ENCODE measurements at regions not wholly inside any gene's neighbourhood (a gene's known extent, or its start where the extent isn't known, plus 50 kb on each side); places are given as distances from the start of the nearest gene placed in this dataset.
A peak's percentile ranks its signal among the peaks of the same experiment; 100 is the strongest.

DNA sequence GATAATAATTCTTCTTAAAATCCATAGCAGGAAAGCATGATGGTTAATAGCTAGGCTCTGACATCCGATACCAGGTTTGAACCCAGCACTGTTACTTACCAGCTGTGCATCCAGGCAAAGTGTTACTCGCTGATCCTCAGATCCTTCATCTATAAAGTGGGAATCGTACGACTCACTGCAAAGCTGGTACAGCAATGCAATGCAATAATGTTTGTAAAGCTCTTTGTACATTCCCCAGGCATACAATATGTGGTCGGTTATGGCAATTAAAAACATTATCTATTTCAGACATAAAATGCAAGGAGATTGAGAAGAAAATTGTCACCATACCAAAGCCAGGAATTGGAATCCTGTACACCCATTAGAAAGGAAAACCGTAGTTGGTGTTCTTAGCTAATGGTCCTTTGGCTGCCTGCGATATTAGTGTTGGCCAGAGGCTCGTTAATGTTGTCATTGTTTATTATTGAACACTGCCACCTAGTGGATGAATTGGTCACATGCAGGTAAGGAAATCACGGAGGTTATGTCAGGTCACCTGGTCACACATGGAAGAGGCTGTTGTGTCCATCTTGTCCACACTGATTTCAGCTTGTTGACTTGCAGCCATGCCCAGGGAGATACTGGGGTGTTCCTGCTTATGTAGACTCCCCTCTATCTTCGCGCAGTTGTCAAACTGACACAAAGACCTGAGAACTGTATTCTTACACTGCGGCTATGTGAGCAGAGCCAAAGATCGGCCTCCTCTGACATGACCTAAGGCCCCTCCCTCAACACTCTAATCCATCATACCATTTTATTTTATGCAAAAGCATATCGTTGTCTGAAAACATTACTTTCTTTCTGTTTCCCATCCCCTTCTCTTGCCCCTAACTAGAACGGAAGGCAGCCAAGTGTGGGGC is 87.5 kb upstream of the PPP2R2B start:
- WGBS (ENCODE audit: missing lambda C conversion rate): 26% methylated on average over 15 of the region's 15 CpGs
- Histone ChIP-seq H3K4me1 (no peaks in the 10 kb centered on the region), H3K4me3 (no peak overlapping the region), H3K4me2 (no peak overlapping the region), H3K27ac (no peak overlapping the region), H3K9me3 (no peaks in the 10 kb centered on the region)
- TF ChIP-seq JUN (IDR thresholded peaks at IDR 0.05): no peak
- no peak for TF ChIP-seq CHD2 (IDR thresholded peaks at IDR 0.05; ENCODE audit: low read length, partially characterized antibody)
- TF ChIP-seq CEBPB (IDR thresholded peaks at IDR 0.05): no peak
- TF ChIP-seq CBX8 (IDR thresholded peaks at IDR 0.05): no peak
- no peak for TF ChIP-seq KDM5A (IDR thresholded peaks at IDR 0.05)
- no peak for TF ChIP-seq EHMT2 (IDR thresholded peaks at IDR 0.05; ENCODE audit: low read depth)
- TF ChIP-seq, protein P1, sequence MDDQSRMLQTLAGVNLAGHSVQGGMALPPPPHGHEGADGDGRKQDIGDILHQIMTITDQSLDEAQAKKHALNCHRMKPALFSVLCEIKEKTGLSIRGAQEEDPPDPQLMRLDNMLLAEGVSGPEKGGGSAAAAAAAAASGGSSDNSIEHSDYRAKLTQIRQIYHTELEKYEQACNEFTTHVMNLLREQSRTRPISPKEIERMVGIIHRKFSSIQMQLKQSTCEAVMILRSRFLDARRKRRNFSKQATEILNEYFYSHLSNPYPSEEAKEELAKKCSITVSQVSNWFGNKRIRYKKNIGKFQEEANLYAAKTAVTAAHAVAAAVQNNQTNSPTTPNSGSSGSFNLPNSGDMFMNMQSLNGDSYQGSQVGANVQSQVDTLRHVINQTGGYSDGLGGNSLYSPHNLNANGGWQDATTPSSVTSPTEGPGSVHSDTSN (IDR thresholded peaks at IDR 0.05): no peak
- TF ChIP-seq ZC3H11A (IDR thresholded peaks at IDR 0.05): no peak
- no peak for TF ChIP-seq MYC (IDR thresholded peaks at IDR 0.05; ENCODE audit: borderline replicate concordance, low read length)
- TF ChIP-seq ESRRA (IDR thresholded peaks at IDR 0.05; ENCODE audit: borderline replicate concordance, low read length): no peak
- peak; percentile 88 for TF ChIP-seq SMC3 (IDR thresholded peaks at IDR 0.05)
- peak; percentile 88 to 89 for TF ChIP-seq RAD21 (conservative IDR thresholded peaks at IDR 0.05 in 1 of 2, IDR thresholded peaks at IDR 0.05 in 1 of 2)
- TF ChIP-seq ZFP36 (IDR thresholded peaks at IDR 0.05; ENCODE audit: borderline replicate concordance, partially characterized antibody): no peak
- no peak for TF ChIP-seq RFX5 (IDR thresholded peaks at IDR 0.05)
- TF ChIP-seq, protein P2, sequence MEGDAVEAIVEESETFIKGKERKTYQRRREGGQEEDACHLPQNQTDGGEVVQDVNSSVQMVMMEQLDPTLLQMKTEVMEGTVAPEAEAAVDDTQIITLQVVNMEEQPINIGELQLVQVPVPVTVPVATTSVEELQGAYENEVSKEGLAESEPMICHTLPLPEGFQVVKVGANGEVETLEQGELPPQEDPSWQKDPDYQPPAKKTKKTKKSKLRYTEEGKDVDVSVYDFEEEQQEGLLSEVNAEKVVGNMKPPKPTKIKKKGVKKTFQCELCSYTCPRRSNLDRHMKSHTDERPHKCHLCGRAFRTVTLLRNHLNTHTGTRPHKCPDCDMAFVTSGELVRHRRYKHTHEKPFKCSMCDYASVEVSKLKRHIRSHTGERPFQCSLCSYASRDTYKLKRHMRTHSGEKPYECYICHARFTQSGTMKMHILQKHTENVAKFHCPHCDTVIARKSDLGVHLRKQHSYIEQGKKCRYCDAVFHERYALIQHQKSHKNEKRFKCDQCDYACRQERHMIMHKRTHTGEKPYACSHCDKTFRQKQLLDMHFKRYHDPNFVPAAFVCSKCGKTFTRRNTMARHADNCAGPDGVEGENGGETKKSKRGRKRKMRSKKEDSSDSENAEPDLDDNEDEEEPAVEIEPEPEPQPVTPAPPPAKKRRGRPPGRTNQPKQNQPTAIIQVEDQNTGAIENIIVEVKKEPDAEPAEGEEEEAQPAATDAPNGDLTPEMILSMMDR (IDR thresholded peaks at IDR 0.05): peak; percentile 86
- no peak for TF ChIP-seq EP300 (IDR thresholded peaks at IDR 0.05)
- TF ChIP-seq NPAS2 (CRISPR knock-in tag; IDR thresholded peaks at IDR 0.05; ENCODE audit: borderline replicate concordance): no peak
- no peak for TF ChIP-seq HOXB13 (CRISPR knock-in tag; IDR thresholded peaks at IDR 0.05; ENCODE audit: low read depth)
- no peak for TF ChIP-seq GATA3 (IDR thresholded peaks at IDR 0.05; ENCODE audit: borderline replicate concordance)
- TF ChIP-seq MAFK (IDR thresholded peaks at IDR 0.05; ENCODE audit: partially characterized antibody): no peak
- TF ChIP-seq, protein P3, sequence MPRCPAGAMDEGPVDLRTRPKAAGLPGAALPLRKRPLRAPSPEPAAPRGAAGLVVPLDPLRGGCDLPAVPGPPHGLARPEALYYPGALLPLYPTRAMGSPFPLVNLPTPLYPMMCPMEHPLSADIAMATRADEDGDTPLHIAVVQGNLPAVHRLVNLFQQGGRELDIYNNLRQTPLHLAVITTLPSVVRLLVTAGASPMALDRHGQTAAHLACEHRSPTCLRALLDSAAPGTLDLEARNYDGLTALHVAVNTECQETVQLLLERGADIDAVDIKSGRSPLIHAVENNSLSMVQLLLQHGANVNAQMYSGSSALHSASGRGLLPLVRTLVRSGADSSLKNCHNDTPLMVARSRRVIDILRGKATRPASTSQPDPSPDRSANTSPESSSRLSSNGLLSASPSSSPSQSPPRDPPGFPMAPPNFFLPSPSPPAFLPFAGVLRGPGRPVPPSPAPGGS (IDR thresholded peaks at IDR 0.05): no peak
- TF ChIP-seq HEYL (CRISPR knock-in tag; IDR thresholded peaks at IDR 0.05): no peak
- no peak for TF ChIP-seq SREBF2 (IDR thresholded peaks at IDR 0.05)
- TF ChIP-seq, protein P4, sequence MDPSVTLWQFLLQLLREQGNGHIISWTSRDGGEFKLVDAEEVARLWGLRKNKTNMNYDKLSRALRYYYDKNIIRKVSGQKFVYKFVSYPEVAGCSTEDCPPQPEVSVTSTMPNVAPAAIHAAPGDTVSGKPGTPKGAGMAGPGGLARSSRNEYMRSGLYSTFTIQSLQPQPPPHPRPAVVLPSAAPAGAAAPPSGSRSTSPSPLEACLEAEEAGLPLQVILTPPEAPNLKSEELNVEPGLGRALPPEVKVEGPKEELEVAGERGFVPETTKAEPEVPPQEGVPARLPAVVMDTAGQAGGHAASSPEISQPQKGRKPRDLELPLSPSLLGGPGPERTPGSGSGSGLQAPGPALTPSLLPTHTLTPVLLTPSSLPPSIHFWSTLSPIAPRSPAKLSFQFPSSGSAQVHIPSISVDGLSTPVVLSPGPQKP (IDR thresholded peaks at IDR 0.05; ENCODE audit: low read depth, low read length): no peak
- no peak for TF ChIP-seq RCOR1 (IDR thresholded peaks at IDR 0.05; ENCODE audit: low read depth, low read length)
- no peak for TF ChIP-seq TP53 (CRISPR knock-in tag; IDR thresholded peaks at IDR 0.05)
- no peak for TF ChIP-seq JUNB (IDR thresholded peaks at IDR 0.05)
- no peak for TF ChIP-seq FOSL2 (IDR thresholded peaks at IDR 0.05)
- no peak for TF ChIP-seq FOSL2 (CRISPR knock-in tag; IDR thresholded peaks at IDR 0.05)
- TF ChIP-seq, protein P5, sequence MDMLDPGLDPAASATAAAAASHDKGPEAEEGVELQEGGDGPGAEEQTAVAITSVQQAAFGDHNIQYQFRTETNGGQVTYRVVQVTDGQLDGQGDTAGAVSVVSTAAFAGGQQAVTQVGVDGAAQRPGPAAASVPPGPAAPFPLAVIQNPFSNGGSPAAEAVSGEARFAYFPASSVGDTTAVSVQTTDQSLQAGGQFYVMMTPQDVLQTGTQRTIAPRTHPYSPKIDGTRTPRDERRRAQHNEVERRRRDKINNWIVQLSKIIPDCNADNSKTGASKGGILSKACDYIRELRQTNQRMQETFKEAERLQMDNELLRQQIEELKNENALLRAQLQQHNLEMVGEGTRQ (IDR thresholded peaks at IDR 0.05): peak; percentile 62; the same call in 1 of the 2 replicates
- no peak for TF ChIP-seq EHF (CRISPR knock-in tag; IDR thresholded peaks at IDR 0.05)
- FAIRE-seq: peak; percentile 89
- DNase-seq (ENCODE audit: low read depth in 1 of 2, low spot score in 1 of 2): peak; percentile 30 to 78
- ChIA-PET POLR2A (no interaction called here), CTCF (interaction anchor here (0.6 to 8.6 kb wide), 49 partner anchors 9 to 511 kb away, joined by 3 to 121 read pairs (median 4); no protein-coding TSS in a partner anchor)
- ATAC-seq: peak; percentile 94 to 99
